Smooth muscle cell (in vitro differentiated cells): ENCODE measurements at regions not wholly inside any gene's neighbourhood (a gene's known extent, or its start where the extent isn't known, plus 50 kb on each side); places are given as distances from the start of the nearest gene placed in this dataset.

Experiments
- DNase-seq: peaks from one replicate; lab custom pipeline; 2025; ENCODE audit not compliant: unreplicated experiment; lab: John Stamatoyannopoulos, UW
- H2AFZ ChIP-seq: fragments of 200-600 bp; sonication (generic); 2 replicates; pipeline ENCODE4 v1.6.0; 2016; ENCODE audit warnings: antibody characterized with exemption, low read depth, mild to moderate bottlenecking
- H3F3A ChIP-seq: fragments of 200-600 bp; sonication (generic); 2 replicates; pipeline ENCODE4 v1.6.0; 2017; ENCODE audit warnings: antibody characterized with exemption, low read depth
- H3K27ac ChIP-seq: fragments of 200-600 bp; sonication (generic); 2 replicates; pipeline ENCODE4 v1.5.1; 2016; ENCODE audit warnings: low read depth, mild to moderate bottlenecking
- H3K27me3 ChIP-seq: fragments of 200-600 bp; sonication (generic); 2 replicates; pipeline ENCODE4 v1.6.1; 2016; ENCODE audit warnings: low read depth, mild to moderate bottlenecking
- H3K36me3 ChIP-seq: fragments of 200-600 bp; sonication (generic); 2 replicates; pipeline ENCODE4 v1.5.1; 2016; ENCODE audit warnings: low read depth
- H3K4me1 ChIP-seq: fragments of 200-600 bp; sonication (generic); 2 replicates; pipeline ENCODE4 v1.5.1; 2016; ENCODE audit warnings: low read depth
- H3K4me2 ChIP-seq: fragments of 200-600 bp; sonication (generic); 2 replicates; pipeline ENCODE4 v1.6.0; 2016; ENCODE audit warnings: mild to moderate bottlenecking
- H3K4me3 ChIP-seq: fragments of 200-600 bp; sonication (generic); 2 replicates; pipeline ENCODE4 v1.5.1; 2016; ENCODE audit warnings: mild to moderate bottlenecking
- H3K79me2 ChIP-seq: fragments of 200-600 bp; sonication (generic); 2 replicates; pipeline ENCODE4 v1.6.0; 2016; ENCODE audit warnings: low read depth, mild to moderate bottlenecking
- H3K9ac ChIP-seq: fragments of 200-600 bp; sonication (generic); 2 replicates; pipeline ENCODE4 v1.6.0; 2016; ENCODE audit warnings: low read depth
- H3K9me3 ChIP-seq: fragments of 200-600 bp; sonication (generic); replicated peaks from 2 replicates; pipeline ENCODE4 v1.5.1; 2016; ENCODE audit warnings: low read depth
- H4K20me1 ChIP-seq: fragments of 200-600 bp; sonication (generic); 2 replicates; pipeline ENCODE4 v1.6.0; 2016; ENCODE audit warnings: low read depth
- CTCF ChIP-seq: fragments of 200-600 bp; sonication (generic); IDR thresholded peaks from 2 replicates; pipeline ENCODE4 v1.5.1; 2017; ENCODE audit warnings: borderline replicate concordance, mild to moderate bottlenecking, antibody characterized with exemption; ENCODE audit not compliant: insufficient read depth, poor library complexity, severe bottlenecking
- WGBS: methylation state at CpG from one replicate; pipeline ENCODE4 v1.1.7; 2016; ENCODE audit warnings: low lambda C conversion rate; 5-methylcytosine and 5-hydroxymethylcytosine counted together

DNA sequence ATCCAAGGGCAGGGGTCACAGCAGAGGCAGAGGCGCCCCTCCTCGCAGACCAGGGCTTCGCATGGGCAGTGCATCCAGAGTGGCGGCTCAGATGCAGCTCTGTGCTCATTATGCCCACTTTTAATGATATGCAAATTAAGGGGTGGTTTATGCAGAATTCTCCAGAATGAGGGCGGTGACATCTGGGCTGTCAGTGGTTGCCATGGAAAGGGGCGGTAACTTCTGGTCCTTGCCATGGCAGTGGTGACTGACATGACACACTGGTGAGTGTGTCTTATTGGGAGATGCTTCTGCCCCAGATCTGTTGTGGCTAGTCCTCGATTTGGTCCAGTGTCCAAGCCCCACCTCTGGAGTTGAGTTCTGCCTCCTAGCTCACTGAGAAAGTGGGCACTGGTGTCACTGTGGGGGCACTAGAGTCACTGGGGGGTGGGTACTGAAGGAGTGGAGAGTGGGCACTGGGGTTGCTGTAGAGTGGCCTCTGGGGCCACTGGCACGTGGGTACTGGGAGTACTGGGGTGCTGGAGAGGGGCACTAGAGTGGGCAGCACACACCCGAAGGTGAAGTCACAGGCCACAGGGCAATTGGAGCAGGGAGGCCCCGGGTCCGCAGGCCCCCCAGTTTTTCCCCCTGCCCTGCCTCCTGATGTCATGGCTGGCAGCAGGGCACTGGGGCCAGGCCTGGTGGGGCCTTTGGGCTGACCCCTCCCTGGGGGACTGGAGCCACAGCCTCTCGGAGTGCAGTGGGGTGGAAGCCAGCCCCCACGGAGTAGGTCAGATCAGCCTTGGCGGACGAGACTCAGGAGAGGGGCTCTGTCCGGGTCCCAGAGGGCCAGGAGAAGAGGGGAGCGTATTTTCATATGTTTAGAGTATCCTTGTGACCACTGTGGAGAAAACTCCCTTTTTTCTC lies 98.6 kb upstream of the NKX1-1 start:
- Histone ChIP-seq H3K79me2 (no peaks in the 10 kb centered on the region), H3K27ac (no peak overlapping the region), H3K4me3 (no peak overlapping the region), H3K4me2 (no peak overlapping the region), H3K4me1 (no peaks in the 10 kb centered on the region), H3K27me3 (no peaks in the 10 kb centered on the region), H3F3A (no peaks in the 10 kb centered on the region), H3K9ac (no peak overlapping the region), H3K9me3 (no peaks in the 10 kb centered on the region), H4K20me1 (no peaks in the 10 kb centered on the region), H2AFZ (no peak overlapping the region), H3K36me3 (no peaks in the 10 kb centered on the region)
- WGBS: 92% methylated on average over 17 of the region's 17 CpGs
- no peak for DNase-seq
- TF ChIP-seq CTCF: no peak

- no peaks in the 10 kb centered on the region for H3K79me2 ChIP-seq
- TF ChIP-seq CTCF: no peak
- no peaks in the 10 kb centered on the region for H3K9me3 ChIP-seq
- no peak overlapping the region for H3K9ac ChIP-seq
- no peaks in the 10 kb centered on the region for H3K36me3 ChIP-seq
- H2AFZ ChIP-seq: no peak overlapping the region
- no peaks in the 10 kb centered on the region for H3K4me1 ChIP-seq
- no peak for DNase-seq
- no peaks in the 10 kb centered on the region for H3K27me3 ChIP-seq
- no peak overlapping the region for H3K4me2 ChIP-seq
- no peak overlapping the region for H3K4me3 ChIP-seq
- no peaks in the 10 kb centered on the region for H4K20me1 ChIP-seq
- no peaks in the 10 kb centered on the region for H3F3A ChIP-seq
- no peak overlapping the region for H3K27ac ChIP-seq
- WGBS: 90% methylated on average over 13 of the region's 37 CpGs
Measured at GRCh38 chr4:1503583-1504471, 97.6 kb upstream of the NKX1-1 start.

DNA sequence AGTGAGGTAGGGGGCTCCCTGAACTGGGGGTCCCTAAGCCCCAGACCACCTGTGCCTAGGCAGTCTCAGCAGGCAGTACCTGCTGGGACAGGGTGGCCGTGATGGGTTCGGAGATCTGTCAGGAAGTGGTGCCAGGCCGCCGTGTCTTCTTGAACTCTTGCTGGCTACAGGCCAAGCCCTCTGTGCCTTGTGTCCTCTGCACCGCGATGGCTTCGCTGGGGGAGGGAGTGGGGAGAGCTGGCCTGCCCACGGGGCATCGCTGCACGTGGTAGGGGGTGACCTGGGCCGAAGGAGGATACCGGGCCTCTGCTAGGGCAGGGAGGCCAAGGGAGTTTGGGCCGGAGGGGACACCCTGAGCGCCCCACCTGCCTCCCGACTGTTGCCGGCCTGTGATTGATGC lies 96.7 kb upstream of the NKX1-1 start:
- no peaks in the 10 kb centered on the region for H3K4me1 ChIP-seq
- no peak overlapping the region for H3K27ac ChIP-seq
- H4K20me1 ChIP-seq: no peaks in the 10 kb centered on the region
- no peak overlapping the region for H2AFZ ChIP-seq
- no peak overlapping the region for H3K4me3 ChIP-seq
- H3K27me3 ChIP-seq: no peaks in the 10 kb centered on the region
- WGBS: 97% methylated on average over 16 of the region's 16 CpGs
- no peaks in the 10 kb centered on the region for H3K79me2 ChIP-seq
- H3K9me3 ChIP-seq: no peaks in the 10 kb centered on the region
- no peaks in the 10 kb centered on the region for H3K36me3 ChIP-seq
- DNase-seq: no peak
- H3K4me2 ChIP-seq: no peak overlapping the region
- H3F3A ChIP-seq: no peaks in the 10 kb centered on the region
- TF ChIP-seq CTCF: no peak
- H3K9ac ChIP-seq: no peak overlapping the region
